ENCODE measurements at regions not wholly inside any gene's neighbourhood (a gene's known extent, or its start where the extent isn't known, plus 50 kb on each side); places are given as distances from the start of the nearest gene placed in this dataset.
A peak's percentile ranks its signal among the peaks of the same experiment; 100 is the strongest.

- ATAC-seq (peak; percentile 94), DNase-seq (peak in 1 of 3 donors; percentile 27)
- intact Hi-C loops (cut with DNase I, micrococcal nuclease): no loop called here
- peaks cover 2% of the 10 kb centered on the region for H3K4me1 ChIP-seq (ENCODE audit: low read depth)
- H3K9me3 ChIP-seq: no peaks in the 10 kb centered on the region
- no peak overlapping the region for H3K4me3 ChIP-seq
- TF ChIP-seq, protein P1, sequence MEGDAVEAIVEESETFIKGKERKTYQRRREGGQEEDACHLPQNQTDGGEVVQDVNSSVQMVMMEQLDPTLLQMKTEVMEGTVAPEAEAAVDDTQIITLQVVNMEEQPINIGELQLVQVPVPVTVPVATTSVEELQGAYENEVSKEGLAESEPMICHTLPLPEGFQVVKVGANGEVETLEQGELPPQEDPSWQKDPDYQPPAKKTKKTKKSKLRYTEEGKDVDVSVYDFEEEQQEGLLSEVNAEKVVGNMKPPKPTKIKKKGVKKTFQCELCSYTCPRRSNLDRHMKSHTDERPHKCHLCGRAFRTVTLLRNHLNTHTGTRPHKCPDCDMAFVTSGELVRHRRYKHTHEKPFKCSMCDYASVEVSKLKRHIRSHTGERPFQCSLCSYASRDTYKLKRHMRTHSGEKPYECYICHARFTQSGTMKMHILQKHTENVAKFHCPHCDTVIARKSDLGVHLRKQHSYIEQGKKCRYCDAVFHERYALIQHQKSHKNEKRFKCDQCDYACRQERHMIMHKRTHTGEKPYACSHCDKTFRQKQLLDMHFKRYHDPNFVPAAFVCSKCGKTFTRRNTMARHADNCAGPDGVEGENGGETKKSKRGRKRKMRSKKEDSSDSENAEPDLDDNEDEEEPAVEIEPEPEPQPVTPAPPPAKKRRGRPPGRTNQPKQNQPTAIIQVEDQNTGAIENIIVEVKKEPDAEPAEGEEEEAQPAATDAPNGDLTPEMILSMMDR (IDR thresholded peaks at IDR 0.05): no peak
- H3K36me3 ChIP-seq (ENCODE audit: low read depth): no peaks in the 10 kb centered on the region
Measured at GRCh38 chr5:74251141-74252035, 389.1 kb downstream of the ENC1 start.

DNA sequence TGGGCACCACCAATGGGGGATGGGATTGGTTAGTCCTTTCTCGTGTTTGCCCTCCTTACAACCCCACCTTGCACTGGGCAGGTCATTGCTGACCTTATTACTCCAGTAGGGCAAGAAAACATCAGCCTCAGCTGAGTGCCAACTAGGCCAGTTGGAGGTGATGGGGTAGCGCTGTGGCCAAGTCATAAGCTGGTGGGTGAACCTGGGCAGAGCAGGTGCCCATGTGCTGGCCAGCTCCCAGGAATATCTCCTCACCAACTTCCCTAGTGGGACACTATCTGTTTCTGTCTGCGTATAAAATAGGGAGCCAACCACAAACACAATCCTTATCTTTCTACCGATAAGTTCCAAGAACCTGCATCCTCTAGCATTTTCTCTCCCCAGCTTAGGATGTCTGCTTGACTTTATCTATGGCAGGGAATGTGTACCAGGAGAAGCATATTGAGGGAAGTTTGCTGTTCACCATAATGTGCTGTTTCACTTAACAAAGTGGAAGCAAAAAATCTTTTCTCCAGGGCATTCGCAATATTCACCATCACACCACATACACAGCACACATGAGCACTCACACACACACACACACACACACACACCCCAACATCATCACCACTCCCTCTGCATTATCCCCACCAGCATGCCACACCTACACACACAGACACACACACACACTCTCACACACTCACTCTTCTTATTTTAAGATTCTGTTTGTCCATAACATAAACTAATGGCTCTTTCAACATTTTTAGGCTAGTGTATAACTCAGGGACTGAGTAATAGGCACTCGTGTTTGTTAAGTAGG is 390.0 kb downstream of the ENC1 start:
- Histone ChIP-seq H3K4me1 (ENCODE audit: low read depth) (no peaks in the 10 kb centered on the region), H3K36me3 (ENCODE audit: low read depth) (no peaks in the 10 kb centered on the region), H3K4me3 (no peak overlapping the region), H3K9me3 (no peaks in the 10 kb centered on the region)
- TF ChIP-seq, protein P1 (IDR thresholded peaks at IDR 0.05): no peak
- ATAC-seq: peak; percentile 62
- intact Hi-C loops (cut with DNase I, micrococcal nuclease): no loop called here
- DNase-seq: no peak

DNA sequence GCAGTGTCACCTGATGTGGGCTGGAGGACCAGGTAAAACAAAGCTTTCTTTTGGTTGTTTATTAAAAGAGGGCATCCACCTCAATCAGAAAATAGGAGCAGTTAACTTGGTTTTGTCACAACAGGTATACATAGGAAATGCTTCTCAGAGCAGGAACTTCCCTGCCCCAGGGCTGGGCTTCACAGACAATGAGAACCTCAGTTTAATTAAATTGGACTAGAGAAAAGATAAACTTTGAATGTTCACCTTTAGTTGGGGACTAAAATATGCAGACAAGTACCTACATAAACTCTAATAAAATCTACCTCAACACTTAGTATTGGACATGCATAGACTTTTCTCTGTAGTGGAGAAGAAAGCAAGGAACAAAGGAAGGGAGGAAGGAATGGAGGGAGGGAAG is 392.0 kb downstream of the ENC1 start:
- intact Hi-C loops (cut with DNase I, micrococcal nuclease): no loop called here
- Histone ChIP-seq H3K36me3 (ENCODE audit: low read depth) (no peaks in the 10 kb centered on the region), H3K4me3 (no peak overlapping the region), H3K4me1 (ENCODE audit: low read depth) (no peaks in the 10 kb centered on the region), H3K9me3 (no peaks in the 10 kb centered on the region)
- ATAC-seq: no peak
- no peak for DNase-seq
- TF ChIP-seq, protein P1 (IDR thresholded peaks at IDR 0.05): no peak

DNA sequence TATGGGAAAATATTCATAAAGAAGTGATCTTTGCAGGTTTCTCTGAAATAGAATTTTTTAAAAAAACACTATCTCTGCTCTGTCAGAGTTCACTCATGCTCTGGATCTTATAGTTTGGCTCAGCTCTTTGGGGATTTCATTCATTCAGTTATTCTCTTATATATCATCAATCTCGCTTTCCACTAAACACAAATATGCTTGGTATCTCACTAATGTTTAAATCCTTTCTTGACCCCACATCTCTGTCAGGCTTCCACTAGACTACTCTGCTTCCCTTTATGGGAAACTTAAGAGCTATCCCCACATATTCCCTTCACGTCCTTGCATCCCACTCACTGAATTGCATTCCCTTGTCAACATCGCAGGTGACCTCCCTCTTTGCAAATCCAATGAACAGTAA is 396.1 kb downstream of the ENC1 start:
- Histone ChIP-seq H3K36me3 (ENCODE audit: low read depth) (no peaks in the 10 kb centered on the region), H3K4me3 (no peak overlapping the region), H3K4me1 (ENCODE audit: low read depth) (no peaks in the 10 kb centered on the region), H3K9me3 (no peaks in the 10 kb centered on the region)
- TF ChIP-seq, protein P1 (IDR thresholded peaks at IDR 0.05): no peak
- no peak for DNase-seq
- no peak for ATAC-seq
- intact Hi-C loops (cut with DNase I, micrococcal nuclease): no loop called here

- TF ChIP-seq, protein P1 (IDR thresholded peaks at IDR 0.05): no peak
- ATAC-seq (no peak), DNase-seq (no peak)
- Histone ChIP-seq H3K4me3 (no peak overlapping the region), H3K4me1 (ENCODE audit: low read depth) (no peaks in the 10 kb centered on the region), H3K36me3 (ENCODE audit: low read depth) (no peaks in the 10 kb centered on the region), H3K9me3 (no peaks in the 10 kb centered on the region)
- intact Hi-C loops (cut with DNase I, micrococcal nuclease): no loop called here
Measured at GRCh38 chr5:74243634-74244033, 396.9 kb downstream of the ENC1 start.
